ENCODE measurements at regions not wholly inside any gene's neighbourhood (a gene's known extent, or its start where the extent isn't known, plus 50 kb on each side); places are given as distances from the start of the nearest gene placed in this dataset.

DNA sequence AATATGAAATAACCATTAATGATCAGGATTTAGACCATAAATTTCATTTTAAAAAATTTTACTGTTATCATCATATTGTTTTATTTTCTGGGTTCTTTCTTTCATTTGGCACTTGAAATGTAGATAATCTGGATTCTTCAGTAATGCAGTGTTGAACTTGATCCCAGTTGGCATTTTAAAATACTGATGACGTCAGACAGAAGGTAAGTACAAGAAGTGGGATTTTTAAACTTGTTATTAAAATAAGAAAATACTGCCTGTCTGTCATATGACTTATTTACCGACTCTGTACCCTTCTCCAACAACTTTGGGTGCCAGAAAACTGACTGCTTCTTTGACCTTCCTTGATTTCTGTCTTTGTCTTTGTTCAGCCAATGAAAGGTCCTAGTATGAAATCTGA, 415.1 kb upstream of the NEGR1 start:
- no peak overlapping the region for H3K4me3 ChIP-seq (ENCODE audit: extremely low read depth, insufficient read depth, low read length, poor library complexity, severe bottlenecking)
- WGBS, 2 experiments (ENCODE audit: insufficient coverage in 2 of 2), result 80% methylated on average over 1 of the region's 2 CpGs; no CpG with 5 or more reads in 1 of the 2 experiments
- no peak overlapping the region for H3K27ac ChIP-seq (ENCODE audit: low read depth, low read length, severe bottlenecking)
- no peaks in the 10 kb centered on the region for H3K4me1 ChIP-seq (ENCODE audit: control insufficient read depth, insufficient read depth, low read length, poor library complexity, severe bottlenecking)
- no peaks in the 10 kb centered on the region for H3K36me3 ChIP-seq (ENCODE audit: control insufficient read depth, insufficient read depth, low read length)
- peaks cover 6% of the 10 kb centered on the region for H3K9me3 ChIP-seq (ENCODE audit: control insufficient read depth, low read length)

DNA sequence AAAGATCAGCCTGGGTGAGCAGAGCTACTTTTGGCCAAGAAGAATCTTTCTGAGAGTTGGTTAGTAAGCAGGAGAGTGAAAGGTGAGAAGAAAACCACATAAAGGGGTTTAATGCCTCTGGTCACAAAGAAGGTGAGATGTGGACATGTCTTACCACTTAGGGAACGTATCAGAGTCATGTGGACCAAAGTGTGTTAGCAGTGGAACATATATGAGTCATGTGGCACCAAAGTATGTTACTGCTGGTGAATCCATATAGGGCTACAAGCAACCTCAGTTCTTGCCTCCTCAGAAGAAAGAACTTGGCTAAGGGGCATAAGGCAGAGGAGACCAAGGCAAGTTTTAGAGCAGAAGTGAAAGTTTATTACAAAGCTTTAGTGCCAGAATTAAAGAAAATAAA, 411.6 kb upstream of the NEGR1 start:
- 33 to 64% methylated on average over 1 of the region's 1 CpG for WGBS, 2 experiments (ENCODE audit: insufficient coverage in 2 of 2)
- Histone ChIP-seq H3K4me3 (ENCODE audit: extremely low read depth, insufficient read depth, low read length, poor library complexity, severe bottlenecking) (no peak overlapping the region), H3K36me3 (ENCODE audit: control insufficient read depth, insufficient read depth, low read length) (no peaks in the 10 kb centered on the region), H3K9me3 (ENCODE audit: control insufficient read depth, low read length) (peaks cover 17% of the 10 kb centered on the region), H3K27ac (ENCODE audit: low read depth, low read length, severe bottlenecking) (no peak overlapping the region), H3K4me1 (ENCODE audit: control insufficient read depth, insufficient read depth, low read length, poor library complexity, severe bottlenecking) (no peaks in the 10 kb centered on the region)

DNA sequence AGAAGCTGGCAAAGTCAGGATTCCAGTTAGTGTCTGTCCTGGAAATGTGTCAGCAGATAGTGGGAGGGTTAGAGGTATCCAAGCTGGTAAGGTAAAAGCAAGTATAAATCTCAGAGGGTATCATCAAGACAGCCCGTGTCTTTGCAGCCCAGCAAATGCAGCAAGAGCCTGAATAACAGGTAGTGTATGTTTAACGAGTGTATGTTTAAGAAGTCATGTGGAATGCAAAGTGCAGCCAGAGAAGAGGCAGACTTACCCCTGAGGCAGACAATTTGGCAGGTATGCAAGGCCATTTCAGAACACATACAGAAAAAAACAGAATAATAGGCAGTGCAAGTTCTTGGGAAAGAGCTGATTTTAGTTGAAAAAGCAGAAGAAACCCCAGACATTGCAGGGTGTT, 411.0 kb upstream of the NEGR1 start:
- no peak overlapping the region for H3K27ac ChIP-seq (ENCODE audit: low read depth, low read length, severe bottlenecking)
- WGBS, 2 experiments (ENCODE audit: insufficient coverage in 2 of 2), result 67 to 86% methylated on average over 1 of the region's 2 CpGs
- peaks cover 17% of the 10 kb centered on the region for H3K9me3 ChIP-seq (ENCODE audit: control insufficient read depth, low read length)
- no peaks in the 10 kb centered on the region for H3K36me3 ChIP-seq (ENCODE audit: control insufficient read depth, insufficient read depth, low read length)
- H3K4me1 ChIP-seq (ENCODE audit: control insufficient read depth, insufficient read depth, low read length, poor library complexity, severe bottlenecking), result no peaks in the 10 kb centered on the region
- H3K4me3 ChIP-seq (ENCODE audit: extremely low read depth, insufficient read depth, low read length, poor library complexity, severe bottlenecking), result no peak overlapping the region

DNA sequence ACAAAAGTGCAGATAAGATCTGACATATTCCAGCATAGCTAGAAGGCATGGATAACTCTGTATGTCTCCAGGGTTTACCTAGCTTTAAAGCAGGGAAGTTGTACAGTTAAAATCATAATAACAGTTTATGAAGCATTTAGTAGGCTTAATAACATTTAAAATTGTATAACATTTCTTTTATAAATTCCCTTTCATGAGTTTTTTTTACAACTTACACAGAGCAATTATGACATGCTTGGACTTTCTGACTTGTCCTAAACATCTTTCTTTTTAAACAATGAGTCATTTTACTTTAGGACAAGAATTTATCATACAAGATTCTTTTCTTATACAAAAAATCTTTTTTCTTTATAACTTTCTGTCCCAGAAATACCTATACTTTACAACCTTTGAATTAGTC, 408.5 kb upstream of the NEGR1 start:
- Histone ChIP-seq H3K27ac (ENCODE audit: low read depth, low read length, severe bottlenecking) (no peak overlapping the region), H3K36me3 (ENCODE audit: control insufficient read depth, insufficient read depth, low read length) (no peaks in the 10 kb centered on the region), H3K4me3 (ENCODE audit: extremely low read depth, insufficient read depth, low read length, poor library complexity, severe bottlenecking) (no peak overlapping the region), H3K9me3 (ENCODE audit: control insufficient read depth, low read length) (peaks cover 20% of the 10 kb centered on the region), H3K4me1 (ENCODE audit: control insufficient read depth, insufficient read depth, low read length, poor library complexity, severe bottlenecking) (no peaks in the 10 kb centered on the region)

DNA sequence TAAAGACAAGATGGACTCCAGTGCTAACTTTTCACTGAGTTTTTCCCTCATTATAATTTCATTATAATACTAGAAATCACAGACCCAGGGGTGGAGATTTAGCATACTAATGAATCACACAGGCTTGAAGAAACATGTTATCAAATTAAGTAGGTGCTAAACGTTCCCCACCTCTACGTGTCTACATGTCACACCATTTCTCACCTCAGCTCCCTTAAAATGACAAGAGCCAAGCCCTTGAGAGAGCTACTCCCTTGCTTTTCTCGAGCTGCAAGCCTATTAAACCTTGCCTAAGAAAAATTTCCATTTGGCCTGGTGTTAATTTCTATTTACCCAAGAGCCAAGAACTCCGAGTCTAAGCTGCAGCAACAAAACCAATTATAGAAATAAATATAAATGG, 396.3 kb upstream of the NEGR1 start:
- WGBS, 2 experiments (ENCODE audit: insufficient coverage in 2 of 2), result 45 to 50% methylated on average over 2 of the region's 4 CpGs
- Histone ChIP-seq H3K4me3 (ENCODE audit: extremely low read depth, insufficient read depth, low read length, poor library complexity, severe bottlenecking) (no peak overlapping the region), H3K27ac (ENCODE audit: low read depth, low read length, severe bottlenecking) (no peak overlapping the region), H3K36me3 (ENCODE audit: control insufficient read depth, insufficient read depth, low read length) (no peaks in the 10 kb centered on the region), H3K4me1 (ENCODE audit: control insufficient read depth, insufficient read depth, low read length, poor library complexity, severe bottlenecking) (no peaks in the 10 kb centered on the region), H3K9me3 (ENCODE audit: control insufficient read depth, low read length) (no peaks in the 10 kb centered on the region)

DNA sequence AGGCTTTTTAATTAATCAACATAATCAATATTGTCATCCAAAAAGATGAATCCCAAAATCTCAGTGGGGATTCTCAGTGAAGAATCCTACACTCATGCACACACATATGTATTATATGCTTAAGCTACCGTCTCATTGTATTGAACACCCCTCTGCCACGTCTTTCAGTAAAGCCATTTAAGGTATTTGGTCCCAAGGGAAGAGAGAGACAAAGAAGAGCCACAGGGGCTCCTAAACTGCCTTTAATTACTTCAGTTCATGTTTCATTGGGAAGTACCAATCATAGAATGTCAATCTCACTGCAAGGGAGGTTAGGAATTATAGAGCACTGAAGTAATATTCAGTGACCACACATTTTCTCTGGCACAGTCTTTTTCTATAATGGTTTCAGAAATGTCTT, 388.6 kb upstream of the NEGR1 start:
- 60% methylated on average over 2 of the region's 2 CpGs; no CpG with 5 or more reads in 1 of the 2 experiments for WGBS, 2 experiments (ENCODE audit: insufficient coverage in 2 of 2)
- Histone ChIP-seq H3K4me3 (ENCODE audit: extremely low read depth, insufficient read depth, low read length, poor library complexity, severe bottlenecking) (no peak overlapping the region), H3K36me3 (ENCODE audit: control insufficient read depth, insufficient read depth, low read length) (no peaks in the 10 kb centered on the region), H3K27ac (ENCODE audit: low read depth, low read length, severe bottlenecking) (no peak overlapping the region), H3K9me3 (ENCODE audit: control insufficient read depth, low read length) (no peaks in the 10 kb centered on the region), H3K4me1 (ENCODE audit: control insufficient read depth, insufficient read depth, low read length, poor library complexity, severe bottlenecking) (no peaks in the 10 kb centered on the region)

DNA sequence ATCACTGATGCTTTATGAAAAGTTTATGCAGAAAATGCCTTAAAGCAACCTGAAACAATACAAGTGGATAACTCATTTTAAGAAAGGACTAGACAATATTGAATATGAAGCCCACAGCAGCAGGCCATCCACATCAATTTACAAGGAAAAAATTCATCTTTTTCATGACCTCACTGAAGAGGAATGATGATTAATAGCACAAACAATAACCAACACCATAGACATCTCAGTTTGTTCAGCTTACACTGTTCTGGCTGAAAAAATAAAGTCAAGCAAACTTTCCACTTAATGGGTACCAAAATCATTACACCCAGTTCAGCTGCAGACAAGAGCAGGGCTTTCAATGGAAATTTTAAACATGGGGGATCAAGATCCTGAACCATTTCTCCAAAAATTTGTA, 380.6 kb upstream of the NEGR1 start:
- no peaks in the 10 kb centered on the region for H3K9me3 ChIP-seq (ENCODE audit: control insufficient read depth, low read length)
- no peaks in the 10 kb centered on the region for H3K36me3 ChIP-seq (ENCODE audit: control insufficient read depth, insufficient read depth, low read length)
- no peak overlapping the region for H3K27ac ChIP-seq (ENCODE audit: low read depth, low read length, severe bottlenecking)
- no peak overlapping the region for H3K4me3 ChIP-seq (ENCODE audit: extremely low read depth, insufficient read depth, low read length, poor library complexity, severe bottlenecking)
- H3K4me1 ChIP-seq (ENCODE audit: control insufficient read depth, insufficient read depth, low read length, poor library complexity, severe bottlenecking), result no peaks in the 10 kb centered on the region

DNA sequence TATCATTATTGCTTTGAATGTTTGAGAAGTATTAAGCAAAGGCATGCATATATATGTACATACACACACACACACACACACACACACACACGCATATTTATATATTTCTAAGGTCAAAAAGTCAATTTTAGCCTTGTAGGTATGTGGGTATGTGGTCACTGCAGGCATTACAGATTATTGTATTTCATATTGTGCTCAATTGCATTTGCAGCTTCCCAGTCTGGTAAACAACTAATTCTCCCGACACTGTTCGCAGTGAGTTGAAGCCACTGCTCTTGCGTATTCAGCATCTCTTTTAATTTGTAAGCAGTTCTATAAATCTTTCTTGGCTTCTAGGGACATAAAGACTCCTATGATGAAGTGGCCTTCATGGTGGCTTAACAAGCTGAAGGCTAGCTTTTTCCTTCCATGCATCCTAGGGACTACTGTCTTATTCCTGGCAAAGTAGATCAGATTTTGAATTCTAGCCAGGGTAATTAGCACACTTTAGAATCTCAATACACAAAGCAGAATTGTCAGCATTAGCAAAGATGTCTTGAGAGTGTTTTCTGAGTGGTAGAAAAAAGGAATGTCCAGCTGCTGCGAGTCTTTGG, 368.6 kb upstream of the NEGR1 start:
- Histone ChIP-seq H3K4me3 (ENCODE audit: extremely low read depth, insufficient read depth, low read length, poor library complexity, severe bottlenecking) (no peak overlapping the region), H3K4me1 (ENCODE audit: control insufficient read depth, insufficient read depth, low read length, poor library complexity, severe bottlenecking) (no peaks in the 10 kb centered on the region), H3K27ac (ENCODE audit: low read depth, low read length, severe bottlenecking) (no peak overlapping the region), H3K9me3 (ENCODE audit: control insufficient read depth, low read length) (no peaks in the 10 kb centered on the region), H3K36me3 (ENCODE audit: control insufficient read depth, insufficient read depth, low read length) (no peaks in the 10 kb centered on the region)
- WGBS, 2 experiments (ENCODE audit: insufficient coverage in 2 of 2), result 92 to 96% methylated on average over 2 to 4 of the region's 5 CpGs

DNA sequence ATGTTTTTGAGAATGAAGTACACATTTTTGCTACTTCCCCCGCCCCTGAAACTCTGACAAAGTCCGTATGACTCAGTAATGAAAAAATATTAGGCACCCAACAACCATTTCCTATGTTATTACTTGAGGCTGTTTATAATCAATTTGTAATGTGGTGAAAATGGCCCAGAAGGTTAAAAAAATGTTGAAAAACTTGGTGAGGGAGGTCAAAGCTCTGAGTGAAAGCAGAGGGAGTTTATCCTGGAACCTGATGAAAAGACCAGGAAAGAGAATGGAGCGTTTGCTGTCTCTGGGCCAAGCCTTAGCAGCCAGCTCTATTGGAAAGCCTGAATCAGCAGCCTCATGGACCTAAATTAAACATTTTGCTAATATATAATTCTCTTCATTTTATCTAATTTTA, 367.7 kb upstream of the NEGR1 start:
- 83% methylated on average over 1 of the region's 3 CpGs; no CpG with 5 or more reads in 1 of the 2 experiments for WGBS, 2 experiments (ENCODE audit: insufficient coverage in 2 of 2)
- no peaks in the 10 kb centered on the region for H3K36me3 ChIP-seq (ENCODE audit: control insufficient read depth, insufficient read depth, low read length)

DNA sequence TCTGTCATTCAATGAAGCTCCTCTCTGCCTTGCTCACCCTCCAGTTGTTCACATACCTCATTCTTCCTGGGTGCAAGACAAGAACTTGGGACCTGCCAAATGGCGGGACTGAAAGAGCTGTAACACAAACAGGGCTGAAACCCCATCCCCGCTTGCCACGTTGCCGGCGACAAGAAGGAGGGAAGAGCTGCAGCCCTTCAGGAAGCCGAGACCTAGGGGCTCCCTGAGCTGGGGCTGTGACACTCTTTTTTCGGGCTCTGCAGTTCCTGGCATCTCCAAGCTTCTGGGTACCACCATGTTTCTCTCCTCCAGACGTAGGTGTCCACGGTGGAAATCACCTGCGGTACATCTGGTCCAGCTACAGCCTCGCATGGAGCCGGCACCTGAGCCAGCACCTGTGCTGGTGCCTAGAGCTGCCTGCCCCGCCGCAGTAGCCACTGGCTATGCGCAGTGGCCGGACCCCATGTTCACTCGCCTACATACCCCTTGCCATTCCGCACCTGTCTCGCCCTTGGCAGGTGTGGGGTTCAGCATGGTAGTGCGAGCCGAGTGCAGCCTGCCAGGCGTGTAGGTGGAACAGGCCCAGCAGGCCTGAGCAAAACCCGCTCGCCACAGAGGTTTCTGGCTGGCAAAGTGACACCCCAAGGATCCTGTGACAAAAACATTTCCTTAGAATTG, 367.0 kb upstream of the NEGR1 start:
- Histone ChIP-seq H3K4me3 (ENCODE audit: extremely low read depth, insufficient read depth, low read length, poor library complexity, severe bottlenecking) (no peak overlapping the region), H3K9me3 (ENCODE audit: control insufficient read depth, low read length) (no peaks in the 10 kb centered on the region), H3K36me3 (ENCODE audit: control insufficient read depth, insufficient read depth, low read length) (no peaks in the 10 kb centered on the region), H3K27ac (ENCODE audit: low read depth, low read length, severe bottlenecking) (no peak overlapping the region), H3K4me1 (ENCODE audit: control insufficient read depth, insufficient read depth, low read length, poor library complexity, severe bottlenecking) (no peaks in the 10 kb centered on the region)
- 94 to 95% methylated on average over 21 to 22 of the region's 24 CpGs for WGBS, 2 experiments (ENCODE audit: insufficient coverage in 2 of 2)

More for the DNA sequence above, 367.7 kb upstream of the NEGR1 start:
- Histone ChIP-seq H3K4me1 (ENCODE audit: control insufficient read depth, insufficient read depth, low read length, poor library complexity, severe bottlenecking) (no peaks in the 10 kb centered on the region), H3K4me3 (ENCODE audit: extremely low read depth, insufficient read depth, low read length, poor library complexity, severe bottlenecking) (no peak overlapping the region), H3K9me3 (ENCODE audit: control insufficient read depth, low read length) (no peaks in the 10 kb centered on the region), H3K27ac (ENCODE audit: low read depth, low read length, severe bottlenecking) (no peak overlapping the region)

DNA sequence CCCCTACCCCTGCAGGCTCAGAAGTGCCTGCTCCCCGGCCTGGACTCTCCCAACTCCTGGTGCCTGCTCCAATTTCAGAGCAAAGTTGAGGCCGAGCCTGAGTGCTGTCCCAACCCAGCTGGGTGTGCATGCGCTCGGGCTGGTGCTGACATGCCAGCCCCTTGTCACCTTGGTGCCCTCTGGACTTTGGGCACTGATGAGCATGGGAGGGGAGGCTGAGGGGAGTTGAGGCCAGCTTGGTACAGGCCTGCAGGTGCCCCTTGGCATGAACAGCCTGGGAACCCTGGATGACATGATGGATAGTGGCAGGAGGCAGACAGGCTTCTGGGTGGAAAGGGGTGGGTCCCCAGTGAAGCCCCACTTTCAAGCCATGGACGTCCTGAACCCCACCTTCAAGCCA, 366.1 kb upstream of the NEGR1 start:
- Histone ChIP-seq H3K9me3 (ENCODE audit: control insufficient read depth, low read length) (no peaks in the 10 kb centered on the region), H3K36me3 (ENCODE audit: control insufficient read depth, insufficient read depth, low read length) (no peaks in the 10 kb centered on the region), H3K27ac (ENCODE audit: low read depth, low read length, severe bottlenecking) (no peak overlapping the region), H3K4me3 (ENCODE audit: extremely low read depth, insufficient read depth, low read length, poor library complexity, severe bottlenecking) (no peak overlapping the region), H3K4me1 (ENCODE audit: control insufficient read depth, insufficient read depth, low read length, poor library complexity, severe bottlenecking) (no peaks in the 10 kb centered on the region)
- WGBS, 2 experiments (ENCODE audit: insufficient coverage in 2 of 2), result 66 to 76% methylated on average over 3 to 5 of the region's 5 CpGs

Data from mesodermal cell (in vitro differentiated cells).